ENCODE measurements at regions not wholly inside any gene's neighbourhood (a gene's known extent, or its start where the extent isn't known, plus 50 kb on each side); places are given as distances from the start of the nearest gene placed in this dataset.

- Histone ChIP-seq H3K36me3 (no peaks in the 10 kb centered on the region), H3K9me3 (ENCODE audit: severe bottlenecking) (no peaks in the 10 kb centered on the region), H3K27ac (no peak overlapping the region), H3K27me3 (ENCODE audit: insufficient read depth, low read depth, severe bottlenecking) (peaks cover 27% of the 10 kb centered on the region), H3K4me3 (ENCODE audit: low read depth, low read length) (no peak overlapping the region)
- TF ChIP-seq CTCF (IDR thresholded peaks at IDR 0.05; ENCODE audit: low read depth, low read length) = no peak
- DNase-seq = no peak
These were observed 154.2 kb upstream of the SPANXC start for GRCh38 chrX:141396536-141396935.

GRCh38 chrX:141375011-141375760 lies 132.9 kb upstream of the SPANXC start:
- Histone ChIP-seq H3K9me3 (ENCODE audit: severe bottlenecking) (no peaks in the 10 kb centered on the region), H3K27ac (no peak overlapping the region), H3K36me3 (no peaks in the 10 kb centered on the region), H3K27me3 (ENCODE audit: insufficient read depth, low read depth, severe bottlenecking) (peaks cover 19% of the 10 kb centered on the region), H3K4me3 (ENCODE audit: low read depth, low read length) (no peak overlapping the region)
- TF ChIP-seq CTCF (IDR thresholded peaks at IDR 0.05; ENCODE audit: low read depth, low read length) = no peak
- DNase-seq = no peak

- H3K27ac ChIP-seq = no peak overlapping the region
- peaks cover 49% of the 10 kb centered on the region for H3K27me3 ChIP-seq (ENCODE audit: insufficient read depth, low read depth, severe bottlenecking)
- no peaks in the 10 kb centered on the region for H3K36me3 ChIP-seq
- no peaks in the 10 kb centered on the region for H3K9me3 ChIP-seq (ENCODE audit: severe bottlenecking)
- no peak for DNase-seq
- no peak overlapping the region for H3K4me3 ChIP-seq (ENCODE audit: low read depth, low read length)
- no peak for TF ChIP-seq CTCF (IDR thresholded peaks at IDR 0.05; ENCODE audit: low read depth, low read length)
These were observed 99.4 kb upstream of the SPANXC start for GRCh38 chrX:141341743-141342142.

- no peak for DNase-seq
- Histone ChIP-seq H3K4me3 (ENCODE audit: low read depth, low read length) (no peak overlapping the region), H3K36me3 (no peaks in the 10 kb centered on the region), H3K27ac (no peak overlapping the region), H3K9me3 (ENCODE audit: severe bottlenecking) (no peaks in the 10 kb centered on the region), H3K27me3 (ENCODE audit: insufficient read depth, low read depth, severe bottlenecking) (peaks cover 49% of the 10 kb centered on the region)
- no peak for TF ChIP-seq CTCF (IDR thresholded peaks at IDR 0.05; ENCODE audit: low read depth, low read length)
These were observed 99.0 kb upstream of the SPANXC start for GRCh38 chrX:141341341-141341740.

- no peak for DNase-seq
- H3K36me3 ChIP-seq = no peaks in the 10 kb centered on the region
- no peak overlapping the region for H3K27ac ChIP-seq
- no peak overlapping the region for H3K4me3 ChIP-seq (ENCODE audit: low read depth, low read length)
- no peaks in the 10 kb centered on the region for H3K9me3 ChIP-seq (ENCODE audit: severe bottlenecking)
- H3K27me3 ChIP-seq (ENCODE audit: insufficient read depth, low read depth, severe bottlenecking) = peaks cover 24% of the 10 kb centered on the region
- no peak for TF ChIP-seq CTCF (IDR thresholded peaks at IDR 0.05; ENCODE audit: low read depth, low read length)
These were observed 78.5 kb upstream of the SPANXC start for GRCh38 chrX:141320801-141321200.

GRCh38 chrX:141314441-141314840 lies 72.1 kb upstream of the SPANXC start:
- Histone ChIP-seq H3K27ac (no peak overlapping the region), H3K36me3 (no peaks in the 10 kb centered on the region), H3K9me3 (ENCODE audit: severe bottlenecking) (no peaks in the 10 kb centered on the region), H3K27me3 (ENCODE audit: insufficient read depth, low read depth, severe bottlenecking) (peaks cover 10% of the 10 kb centered on the region), H3K4me3 (ENCODE audit: low read depth, low read length) (no peak overlapping the region)
- DNase-seq = no peak
- no peak for TF ChIP-seq CTCF (IDR thresholded peaks at IDR 0.05; ENCODE audit: low read depth, low read length)

All from WERI-Rb-1 (cell line).